Breast epithelium (tissue), 4 donors: ENCODE measurements at regions not wholly inside any gene's neighbourhood (a gene's known extent, or its start where the extent isn't known, plus 50 kb on each side); places are given as distances from the start of the nearest gene placed in this dataset.

Experiments used
- DNase-seq, 2 donors: peaks; one replicate each; pipeline ENCODE4 v3.0.0-alpha.2; 2019; ENCODE audit warnings: low spot score in 2 of 2
- H3K27ac ChIP-seq, 2 donors: fragments of 200-600 bp; sonication (generic) in 1 of 2; one replicate each; pipeline ENCODE4 v1.5.1; 2016 to 2019; ENCODE audit warnings: mild to moderate bottlenecking in 1 of 2
- H3K27me3 ChIP-seq, 2 donors: fragments of 200-600 bp; sonication (generic) in 1 of 2; one replicate each; pipeline versions ENCODE4 v1.5.1 to v1.6.0; 2017 to 2019; ENCODE audit warnings: control low read depth in 1 of 2, mild to moderate bottlenecking in 1 of 2
- H3K36me3 ChIP-seq: fragments of 200-600 bp; one replicate; pipeline ENCODE4 v1.5.1; 2019
- H3K4me1 ChIP-seq, 2 donors: fragments of 200-600 bp; sonication (generic); one replicate each; pipeline ENCODE4 v1.5.1; 2016 to 2019; ENCODE audit warnings: control low read depth in 1 of 2
- H3K4me3 ChIP-seq, 3 donors: fragments of 200-600 bp; sonication (generic); 1 replicate in 2 of 3; 2 replicates in 1 of 3; pipeline ENCODE4 v1.5.1; 2016 to 2019; ENCODE audit warnings: mild to moderate bottlenecking in 3 of 3, moderate library complexity in 2 of 3
- H3K9me3 ChIP-seq, 2 donors: fragments of 200-600 bp; sonication (generic) in 1 of 2; one replicate each; pipeline ENCODE4 v1.5.1; 2016 to 2019; ENCODE audit warnings: control low read depth in 1 of 2
- CTCF ChIP-seq, 3 donors: fragments of 450-650 bp; IDR thresholded peaks; one replicate each; pipeline ENCODE4 v1.5.1; 2016 to 2017; ENCODE audit warnings: antibody characterized with exemption in 3 of 3, mild to moderate bottlenecking in 3 of 3, moderate library complexity in 3 of 3
- POLR2A ChIP-seq: fragments of 450-650 bp; IDR thresholded peaks from one replicate; pipeline ENCODE4 v1.6.1; 2016; ENCODE audit warnings: antibody characterized with exemption, mild to moderate bottlenecking, moderate library complexity
- POLR2AphosphoS5 ChIP-seq, 3 donors: sonication (generic); formaldehyde crosslinking; IDR thresholded peaks; one replicate each; pipeline ENCODE4 v1.6.1; 2017; ENCODE audit warnings: antibody characterized with exemption in 3 of 3
- intact Hi-C: fragments of 100-400 bp; cut with DNase I; formaldehyde crosslinking; loops from one replicate; pipeline ENCODE4 v1.15.1; 2023; ENCODE audit warnings: low total_unique reads

- TF ChIP-seq POLR2A (no peak), CTCF (IDR thresholded peaks at IDR 0.05) (no peak), POLR2AphosphoS5 (IDR thresholded peaks at IDR 0.05) (no peak)
- no peaks in the 10 kb centered on the region for H3K9me3 ChIP-seq
- DNase-seq, result no peak
- no peak overlapping the region for H3K27ac ChIP-seq
- no peaks in the 10 kb centered on the region for H3K4me1 ChIP-seq
- intact Hi-C loops, result loop anchor here (5.0 kb wide), 1 partner anchor 1332 kb away; no protein-coding TSS in a partner anchor
- H3K4me3 ChIP-seq, result no peak overlapping the region
- H3K36me3 ChIP-seq, result no peaks in the 10 kb centered on the region
- no peaks in the 10 kb centered on the region for H3K27me3 ChIP-seq
Observed at GRCh38 chr10:52454491-52454890, 140.4 kb downstream of the DKK1 start.

DNA sequence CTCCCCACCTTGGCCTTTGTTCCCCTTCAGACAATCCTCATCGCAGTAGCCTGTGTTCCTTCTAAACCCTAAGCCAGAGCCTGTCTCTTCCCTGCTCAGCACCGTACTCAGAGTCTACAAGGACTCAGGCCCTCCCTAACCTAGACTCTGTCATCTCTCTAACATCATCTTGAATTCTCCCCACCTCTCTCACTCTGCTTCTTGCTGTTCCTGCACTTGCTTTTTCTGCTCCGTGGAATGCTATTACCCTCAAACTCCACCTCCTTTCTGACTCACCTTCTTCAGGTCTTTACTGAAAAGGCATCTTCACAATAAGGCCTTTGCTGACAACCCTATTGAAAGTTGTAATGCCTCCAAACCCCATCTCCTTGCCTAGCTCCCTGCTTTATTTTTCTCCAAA lies 141.0 kb downstream of the DKK1 start:
- intact Hi-C loops, result no loop called here
- no peak for DNase-seq

DNA sequence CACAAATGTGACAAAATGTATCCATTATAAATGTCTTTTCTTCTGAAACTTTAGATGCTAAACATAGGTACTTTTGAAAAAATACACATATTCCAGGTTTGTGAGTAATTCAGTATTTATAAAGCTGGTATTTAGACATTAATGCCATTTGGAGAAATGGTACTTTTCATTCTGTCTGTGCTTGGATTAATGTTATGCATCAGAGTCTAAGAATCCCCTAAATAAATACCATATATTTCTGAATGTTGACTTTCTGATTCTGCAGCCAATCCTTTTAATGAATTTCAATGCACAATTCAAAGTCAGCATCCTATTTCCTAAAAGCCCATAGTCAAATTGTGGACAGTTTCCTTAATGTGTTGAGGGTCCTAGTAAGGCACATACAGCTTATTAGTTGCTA lies 145.0 kb downstream of the DKK1 start:
- Histone ChIP-seq H3K27me3 (no peaks in the 10 kb centered on the region), H3K27ac (no peak overlapping the region), H3K4me3 (no peak overlapping the region), H3K36me3 (no peaks in the 10 kb centered on the region), H3K9me3 (no peaks in the 10 kb centered on the region), H3K4me1 (no peaks in the 10 kb centered on the region)
- TF ChIP-seq POLR2A, result no peak
- no peak for TF ChIP-seq POLR2AphosphoS5 (IDR thresholded peaks at IDR 0.05)
- TF ChIP-seq CTCF (IDR thresholded peaks at IDR 0.05), result no peak
- DNase-seq, result no peak
- intact Hi-C loops, result no loop called here

More for the DNA sequence above, 141.0 kb downstream of the DKK1 start:
- TF ChIP-seq POLR2AphosphoS5 (IDR thresholded peaks at IDR 0.05) (no peak), POLR2A (no peak), CTCF (IDR thresholded peaks at IDR 0.05) (no peak)
- Histone ChIP-seq H3K9me3 (no peaks in the 10 kb centered on the region), H3K4me3 (no peak overlapping the region), H3K27ac (no peak overlapping the region), H3K36me3 (no peaks in the 10 kb centered on the region), H3K27me3 (no peaks in the 10 kb centered on the region), H3K4me1 (no peaks in the 10 kb centered on the region)

DNA sequence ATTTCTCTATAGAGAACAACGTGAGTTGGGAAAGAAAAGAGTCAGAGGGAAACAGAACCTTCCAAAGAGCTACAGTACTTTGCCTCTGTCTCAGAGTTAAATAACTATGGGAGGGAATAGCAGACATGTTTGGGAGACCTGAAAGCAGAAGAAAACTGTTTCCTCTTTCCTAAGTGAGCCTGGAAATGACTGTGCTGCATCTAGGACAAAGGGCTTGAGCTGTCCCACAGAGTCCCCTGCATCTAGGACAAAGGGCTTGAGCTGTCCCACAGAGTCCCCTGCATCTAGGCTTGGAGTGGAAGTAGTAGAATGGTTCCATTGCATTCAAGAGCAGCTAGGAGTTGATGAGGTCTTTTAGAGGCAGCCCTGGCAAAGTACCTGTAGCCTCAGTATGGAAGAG lies 149.7 kb downstream of the DKK1 start:
- intact Hi-C loops, result no loop called here

GRCh38 chr10:52464368-52465124 lies 150.5 kb downstream of the DKK1 start:
- Histone ChIP-seq H3K27ac (no peak overlapping the region), H3K27me3 (no peaks in the 10 kb centered on the region), H3K9me3 (no peaks in the 10 kb centered on the region), H3K4me1 (no peaks in the 10 kb centered on the region), H3K4me3 (no peak overlapping the region), H3K36me3 (no peaks in the 10 kb centered on the region)
- intact Hi-C loops, result no loop called here
- DNase-seq, result no peak
- TF ChIP-seq CTCF (IDR thresholded peaks at IDR 0.05) (no peak), POLR2AphosphoS5 (IDR thresholded peaks at IDR 0.05) (no peak), POLR2A (no peak)

More for the DNA sequence above, 149.7 kb downstream of the DKK1 start:
- Histone ChIP-seq H3K36me3 (no peaks in the 10 kb centered on the region), H3K27ac (no peak overlapping the region), H3K9me3 (no peaks in the 10 kb centered on the region), H3K27me3 (no peaks in the 10 kb centered on the region), H3K4me1 (no peaks in the 10 kb centered on the region), H3K4me3 (no peak overlapping the region)
- no peak for DNase-seq
- no peak for TF ChIP-seq POLR2A
